ENCODE measurements at regions not wholly inside any gene's neighbourhood (a gene's known extent, or its start where the extent isn't known, plus 50 kb on each side); places are given as distances from the start of the nearest gene placed in this dataset.

DNA sequence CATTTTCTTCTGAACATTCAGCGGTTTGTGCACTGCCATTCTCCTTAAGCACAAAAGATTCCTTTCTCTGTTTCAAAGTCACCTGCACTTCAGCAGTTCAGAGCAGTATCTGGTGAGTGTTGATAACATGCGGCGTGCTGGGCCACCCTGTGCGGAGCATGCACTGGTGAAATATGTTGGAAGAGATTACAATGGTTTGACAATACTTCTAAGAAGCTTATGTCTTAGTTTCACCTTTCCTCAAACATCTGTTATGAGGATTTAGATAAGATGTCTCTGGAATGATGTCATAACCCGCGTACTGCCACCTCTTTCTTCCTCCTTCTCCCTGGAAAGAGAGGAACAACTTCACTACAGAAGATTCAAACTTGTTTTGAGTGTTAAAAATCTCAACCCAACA, 650.3 kb downstream of the AJAP1 start:
- no peak overlapping the region for H3K27ac ChIP-seq (ENCODE audit: low read depth, low read length)
- no peaks in the 10 kb centered on the region for H3K9me2 ChIP-seq (ENCODE audit: insufficient read depth)
- H3K27me3 ChIP-seq (ENCODE audit: insufficient read depth, low read length): no peaks in the 10 kb centered on the region
- intact Hi-C loops (cut with micrococcal nuclease): no loop called here
- no peaks in the 10 kb centered on the region; a peak in 1 of 4 replicates for H3K9me3 ChIP-seq (ENCODE audit: control insufficient read depth in 1 of 2, insufficient read depth in 1 of 2, low read depth in 1 of 2, low read length in 2 of 2)
- DNase-seq (ENCODE audit: low read depth, low spot score) (no peak), ATAC-seq (no peak)
- no peak overlapping the region for H3K4me2 ChIP-seq (ENCODE audit: low read length)
- H3K4me1 ChIP-seq (ENCODE audit: control insufficient read depth in 1 of 2, insufficient read depth in 2 of 2, low read length in 2 of 2): no peaks in the 10 kb centered on the region
- ChIA-PET CTCF (no interaction called here), POLR2A (no interaction called here), RAD21 (ENCODE audit: low non-redundant PET in 1 of 2, low total read pairs in 2 of 2, uncharacterized antibody in 2 of 2, unreplicated experiment in 2 of 2) (no interaction called here)
- no peaks in the 10 kb centered on the region for H3K79me2 ChIP-seq (ENCODE audit: insufficient read depth, low read length)
- H3K9ac ChIP-seq (ENCODE audit: low read length): no peak overlapping the region
- H2AFZ ChIP-seq (ENCODE audit: low read depth, low read length, poor library complexity, severe bottlenecking): no peak overlapping the region
- H3K4me3 ChIP-seq (replicated peaks in 1 of 2; ENCODE audit: low read depth in 1 of 2, low read length in 2 of 2): no peak overlapping the region
- no peaks in the 10 kb centered on the region for H4K20me1 ChIP-seq (ENCODE audit: insufficient read depth)
- no peak for TF ChIP-seq POLR2A (IDR thresholded peaks at IDR 0.05; ENCODE audit: borderline replicate concordance, extremely low read depth, insufficient read depth, insufficient read length)
- TF ChIP-seq, protein P1, sequence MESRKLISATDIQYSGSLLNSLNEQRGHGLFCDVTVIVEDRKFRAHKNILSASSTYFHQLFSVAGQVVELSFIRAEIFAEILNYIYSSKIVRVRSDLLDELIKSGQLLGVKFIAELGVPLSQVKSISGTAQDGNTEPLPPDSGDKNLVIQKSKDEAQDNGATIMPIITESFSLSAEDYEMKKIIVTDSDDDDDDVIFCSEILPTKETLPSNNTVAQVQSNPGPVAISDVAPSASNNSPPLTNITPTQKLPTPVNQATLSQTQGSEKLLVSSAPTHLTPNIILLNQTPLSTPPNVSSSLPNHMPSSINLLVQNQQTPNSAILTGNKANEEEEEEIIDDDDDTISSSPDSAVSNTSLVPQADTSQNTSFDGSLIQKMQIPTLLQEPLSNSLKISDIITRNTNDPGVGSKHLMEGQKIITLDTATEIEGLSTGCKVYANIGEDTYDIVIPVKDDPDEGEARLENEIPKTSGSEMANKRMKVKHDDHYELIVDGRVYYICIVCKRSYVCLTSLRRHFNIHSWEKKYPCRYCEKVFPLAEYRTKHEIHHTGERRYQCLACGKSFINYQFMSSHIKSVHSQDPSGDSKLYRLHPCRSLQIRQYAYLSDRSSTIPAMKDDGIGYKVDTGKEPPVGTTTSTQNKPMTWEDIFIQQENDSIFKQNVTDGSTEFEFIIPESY (IDR thresholded peaks at IDR 0.05; ENCODE audit: extremely low read depth, insufficient replicate concordance, low read length): no peak
- H3K36me3 ChIP-seq (ENCODE audit: control insufficient read depth in 1 of 2, insufficient read depth in 2 of 2, low read length in 2 of 2): no peaks in the 10 kb centered on the region
- BruUV-seq (replicated peaks): no TSS peak

DNA sequence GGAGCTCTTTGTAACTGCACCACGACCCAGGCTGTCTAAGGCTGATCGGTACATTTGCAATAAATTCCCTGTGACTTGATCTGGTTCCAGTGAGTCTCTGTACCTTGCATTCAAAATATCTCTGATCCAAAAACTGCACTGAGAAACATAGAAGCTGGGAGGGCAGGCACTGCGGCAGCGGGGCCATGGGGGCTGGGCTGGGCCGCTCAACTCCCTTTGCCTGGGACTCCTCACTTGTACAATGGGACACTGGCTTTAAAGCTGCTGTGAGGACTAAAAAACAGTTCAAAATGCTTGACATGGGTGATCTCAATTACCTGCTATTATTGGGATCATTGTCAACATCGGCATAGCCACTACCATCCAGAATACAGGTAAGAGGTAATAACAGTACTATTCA, 644.0 kb downstream of the AJAP1 start:
- ATAC-seq (no peak), DNase-seq (ENCODE audit: low read depth, low spot score) (no peak)
- no TSS peak for BruUV-seq (replicated peaks)
- Histone ChIP-seq H4K20me1 (ENCODE audit: insufficient read depth) (no peaks in the 10 kb centered on the region), H3K4me3 (replicated peaks in 1 of 2; ENCODE audit: low read depth in 1 of 2, low read length in 2 of 2) (no peak overlapping the region), H3K27ac (ENCODE audit: low read depth, low read length) (no peak overlapping the region), H2AFZ (ENCODE audit: low read depth, low read length, poor library complexity, severe bottlenecking) (no peak overlapping the region), H3K4me2 (ENCODE audit: low read length) (no peak overlapping the region), H3K27me3 (ENCODE audit: insufficient read depth, low read length) (no peaks in the 10 kb centered on the region), H3K9me3 (ENCODE audit: control insufficient read depth in 1 of 2, insufficient read depth in 1 of 2, low read depth in 1 of 2, low read length in 2 of 2) (peaks cover 0 to 3% of the 10 kb centered on the region in 2 experiments; a peak in 2 of 4 replicates), H3K4me1 (ENCODE audit: control insufficient read depth in 1 of 2, insufficient read depth in 2 of 2, low read length in 2 of 2) (no peaks in the 10 kb centered on the region), H3K79me2 (ENCODE audit: insufficient read depth, low read length) (no peaks in the 10 kb centered on the region), H3K9ac (ENCODE audit: low read length) (no peak overlapping the region), H3K36me3 (ENCODE audit: control insufficient read depth in 1 of 2, insufficient read depth in 2 of 2, low read length in 2 of 2) (no peaks in the 10 kb centered on the region), H3K9me2 (ENCODE audit: insufficient read depth) (no peaks in the 10 kb centered on the region)
- RAD21 ChIA-PET (ENCODE audit: low non-redundant PET in 1 of 2, low total read pairs in 2 of 2, uncharacterized antibody in 2 of 2, unreplicated experiment in 2 of 2): no interaction called here
- POLR2A ChIA-PET: no interaction called here
- intact Hi-C loops (cut with micrococcal nuclease): no loop called here
- CTCF ChIA-PET: no interaction called here
- no peak for TF ChIP-seq CEBPB (IDR thresholded peaks at IDR 0.05; ENCODE audit: low read depth)
- no peak for TF ChIP-seq ELF1 (IDR thresholded peaks at IDR 0.05; ENCODE audit: borderline replicate concordance, low read depth)
- no peak for TF ChIP-seq FOSL1 (IDR thresholded peaks at IDR 0.05; ENCODE audit: low read depth)
- no peak for TF ChIP-seq SIN3A (IDR thresholded peaks at IDR 0.05; ENCODE audit: low read depth)
- TF ChIP-seq SP1 (IDR thresholded peaks at IDR 0.05; ENCODE audit: low read depth): no peak
- TF ChIP-seq POLR2A (IDR thresholded peaks at IDR 0.05; ENCODE audit: borderline replicate concordance, extremely low read depth, insufficient read depth, insufficient read length): no peak
- TF ChIP-seq, protein P1 (IDR thresholded peaks at IDR 0.05; ENCODE audit: extremely low read depth, insufficient replicate concordance, low read length): no peak
- TF ChIP-seq SRF (IDR thresholded peaks at IDR 0.05; ENCODE audit: low read depth): no peak
- TF ChIP-seq TCF7L2 (IDR thresholded peaks at IDR 0.05; ENCODE audit: borderline replicate concordance, extremely low read depth, insufficient read depth, insufficient read length): no peak
- TF ChIP-seq RAD21 (IDR thresholded peaks at IDR 0.05; ENCODE audit: low read depth): no peak
- no peak for TF ChIP-seq JUND (IDR thresholded peaks at IDR 0.05)
- no peak for TF ChIP-seq POLR2AphosphoS5 (IDR thresholded peaks at IDR 0.05; ENCODE audit: low read depth, low read length)

Data from HCT116 (cell line).